GM06990 (cell line): ENCODE measurements at regions not wholly inside any gene's neighbourhood (a gene's known extent, or its start where the extent isn't known, plus 50 kb on each side); places are given as distances from the start of the nearest gene placed in this dataset.

Experiments used
- DNase-seq: peaks from one replicate; pipeline ENCODE4 v3.0.0-alpha.2; 2011; ENCODE audit not compliant: insufficient read length; ENCODE audit errors: extremely low read depth
- H3K27me3 ChIP-seq: replicated peaks from 2 replicates; pipeline ENCODE4 v1.6.0; 2011; ENCODE audit warnings: low read length; ENCODE audit not compliant: control insufficient read depth, insufficient read depth
- H3K36me3 ChIP-seq: 2 replicates; pipeline ENCODE4 v1.5.1; 2011; ENCODE audit warnings: low read length; ENCODE audit not compliant: control insufficient read depth, insufficient read depth
- H3K4me3 ChIP-seq: replicated peaks from 2 replicates; pipeline ENCODE4 v1.5.1; 2011; ENCODE audit warnings: low read depth, mild to moderate bottlenecking, control low read depth, low read length
- TF ChIP-seq, protein P1 (sequence below): IDR thresholded peaks from 2 replicates; pipeline ENCODE4 v1.5.1; 2011; ENCODE audit warnings: low read length, control low read depth, mild to moderate bottlenecking, inconsistent platforms; ENCODE audit not compliant: insufficient read depth, poor library complexity, severe bottlenecking

DNA sequence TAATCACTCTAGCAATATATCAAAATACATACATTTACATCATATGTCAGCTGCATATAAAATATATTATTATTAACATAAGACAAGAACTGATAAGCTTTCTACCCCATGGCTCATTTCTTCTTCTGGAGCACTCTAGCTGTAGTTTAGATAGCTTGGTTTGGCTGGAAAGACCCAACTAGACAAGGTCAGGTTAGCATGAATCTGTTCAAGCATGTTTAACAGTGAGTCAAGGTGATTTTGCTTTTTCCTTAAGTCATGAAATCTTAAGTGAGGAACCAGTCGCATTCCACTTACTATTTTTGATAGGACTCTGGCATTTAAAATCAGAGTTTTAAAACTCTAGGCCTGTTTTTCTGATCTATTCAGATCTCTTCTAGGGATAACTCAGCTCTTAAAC, 157.0 kb upstream of the PDGFD start:
- no peaks in the 10 kb centered on the region for H3K36me3 ChIP-seq
- no peaks in the 10 kb centered on the region for H3K27me3 ChIP-seq
- H3K4me3 ChIP-seq = no peak overlapping the region
- TF ChIP-seq, protein P1, sequence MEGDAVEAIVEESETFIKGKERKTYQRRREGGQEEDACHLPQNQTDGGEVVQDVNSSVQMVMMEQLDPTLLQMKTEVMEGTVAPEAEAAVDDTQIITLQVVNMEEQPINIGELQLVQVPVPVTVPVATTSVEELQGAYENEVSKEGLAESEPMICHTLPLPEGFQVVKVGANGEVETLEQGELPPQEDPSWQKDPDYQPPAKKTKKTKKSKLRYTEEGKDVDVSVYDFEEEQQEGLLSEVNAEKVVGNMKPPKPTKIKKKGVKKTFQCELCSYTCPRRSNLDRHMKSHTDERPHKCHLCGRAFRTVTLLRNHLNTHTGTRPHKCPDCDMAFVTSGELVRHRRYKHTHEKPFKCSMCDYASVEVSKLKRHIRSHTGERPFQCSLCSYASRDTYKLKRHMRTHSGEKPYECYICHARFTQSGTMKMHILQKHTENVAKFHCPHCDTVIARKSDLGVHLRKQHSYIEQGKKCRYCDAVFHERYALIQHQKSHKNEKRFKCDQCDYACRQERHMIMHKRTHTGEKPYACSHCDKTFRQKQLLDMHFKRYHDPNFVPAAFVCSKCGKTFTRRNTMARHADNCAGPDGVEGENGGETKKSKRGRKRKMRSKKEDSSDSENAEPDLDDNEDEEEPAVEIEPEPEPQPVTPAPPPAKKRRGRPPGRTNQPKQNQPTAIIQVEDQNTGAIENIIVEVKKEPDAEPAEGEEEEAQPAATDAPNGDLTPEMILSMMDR = no peak
- no peak for DNase-seq

DNA sequence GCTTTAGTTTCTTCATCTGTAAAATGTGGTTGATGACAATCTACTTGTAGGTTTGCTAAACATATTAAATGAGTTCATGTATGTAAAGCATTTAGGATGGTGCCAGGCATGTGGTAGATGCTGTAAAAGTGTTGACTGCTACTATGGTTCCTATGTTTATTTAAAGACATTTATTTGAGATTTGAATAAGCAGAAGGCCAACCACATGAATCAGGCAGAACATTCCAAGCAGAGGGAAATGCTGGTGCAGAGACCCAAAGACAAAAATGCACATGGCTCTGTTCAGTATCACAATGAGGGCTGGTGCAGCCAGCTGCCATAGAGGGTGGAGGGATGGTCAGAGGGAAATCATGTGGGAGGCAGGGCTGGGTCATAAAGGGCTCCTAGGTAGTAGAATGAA, 156.2 kb upstream of the PDGFD start:
- Histone ChIP-seq H3K4me3 (no peak overlapping the region), H3K27me3 (no peaks in the 10 kb centered on the region), H3K36me3 (no peaks in the 10 kb centered on the region)
- TF ChIP-seq, protein P1 = no peak
- DNase-seq = no peak

DNA sequence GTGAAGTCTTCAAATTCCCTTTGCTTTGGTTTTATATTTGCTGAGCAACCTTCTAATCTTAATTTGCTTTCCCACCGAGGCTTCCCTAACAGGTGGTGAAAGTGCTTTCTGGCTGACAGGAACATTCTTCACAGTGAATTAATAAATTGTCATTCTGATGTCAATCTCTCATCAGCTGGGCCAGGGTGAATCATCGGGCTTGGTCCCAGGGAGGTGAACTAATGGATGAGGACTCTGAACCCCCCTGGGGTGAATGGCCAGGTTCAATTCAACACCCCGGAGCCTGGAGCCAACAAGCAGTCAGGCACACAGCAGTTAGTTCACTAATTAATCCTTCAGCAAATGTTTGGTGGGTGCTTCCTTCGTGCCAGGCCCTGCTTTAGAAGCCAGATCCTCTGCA, 155.4 kb upstream of the PDGFD start:
- DNase-seq = no peak
- H3K4me3 ChIP-seq = no peak overlapping the region
- TF ChIP-seq, protein P1 = no peak
- no peaks in the 10 kb centered on the region for H3K36me3 ChIP-seq
- no peaks in the 10 kb centered on the region for H3K27me3 ChIP-seq

DNA sequence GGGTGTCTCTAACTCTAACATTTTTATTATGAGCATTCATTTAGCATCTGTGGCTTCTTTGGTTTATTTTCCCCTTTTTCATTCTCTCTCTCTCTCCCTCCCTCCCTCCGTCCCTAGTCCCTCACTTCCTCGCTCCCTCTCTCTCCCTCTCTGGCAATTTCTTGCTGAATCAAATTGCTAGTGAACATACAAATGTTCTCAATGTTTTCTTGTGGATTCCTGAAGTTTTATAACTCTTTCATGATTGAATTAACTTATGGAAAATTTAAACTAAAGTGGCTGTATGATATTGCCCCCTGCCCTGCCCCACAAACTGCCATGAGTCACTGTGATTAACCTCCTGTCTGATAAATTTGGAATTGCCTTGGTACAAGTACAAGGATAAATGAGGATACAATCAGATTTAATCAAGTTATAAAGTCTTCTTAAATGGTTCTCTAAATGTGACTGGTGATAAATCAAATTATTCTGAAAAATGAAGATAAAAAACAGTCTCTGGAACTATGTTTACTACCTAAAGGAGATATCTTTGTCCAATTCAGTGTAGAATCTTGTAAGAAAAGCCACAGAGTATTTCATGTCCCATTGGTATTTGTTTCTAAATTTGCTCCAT, 143.0 kb upstream of the PDGFD start:
- Histone ChIP-seq H3K27me3 (no peaks in the 10 kb centered on the region), H3K36me3 (no peaks in the 10 kb centered on the region), H3K4me3 (no peak overlapping the region)
- no peak for DNase-seq
- TF ChIP-seq, protein P1 = no peak

DNA sequence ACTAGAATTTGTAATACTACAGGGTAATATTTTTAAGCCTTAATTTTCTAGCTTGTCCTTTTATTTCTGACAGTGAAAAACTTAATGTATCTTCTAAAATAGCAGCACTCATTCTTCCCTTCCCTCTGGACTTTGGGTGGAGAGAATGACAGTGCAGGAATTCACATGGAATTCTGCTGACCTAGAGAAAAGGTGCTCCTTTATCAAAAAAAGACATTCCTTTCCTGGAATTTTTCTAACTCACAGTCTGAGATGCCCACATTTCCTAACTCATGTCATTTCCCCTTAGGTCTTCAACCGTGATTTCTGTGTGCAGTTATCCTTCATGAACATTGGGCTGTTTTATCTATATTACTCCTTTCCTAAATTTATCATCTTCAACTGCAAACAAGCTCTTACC, 137.8 kb upstream of the PDGFD start:
- H3K27me3 ChIP-seq = no peaks in the 10 kb centered on the region
- no peaks in the 10 kb centered on the region for H3K36me3 ChIP-seq
- DNase-seq = no peak

More for the DNA sequence above, 137.8 kb upstream of the PDGFD start:
- no peak overlapping the region for H3K4me3 ChIP-seq
- TF ChIP-seq, protein P1 = no peak
